A549 (cell line): ENCODE measurements at regions not wholly inside any gene's neighbourhood (a gene's known extent, or its start where the extent isn't known, plus 50 kb on each side); places are given as distances from the start of the nearest gene placed in this dataset.

Experiments
- ATAC-seq, 2 experiments: fragments of 200-7000 bp in 1 of 2; fragments of >200 bp in 1 of 2; cut with Nextera tagmentation in 1 of 2; cut with Tn5 transposase in 1 of 2; 3 replicates each; pipeline versions ENCODE4 v1.8.0 to v1.9.1; 2018 to 2020; ENCODE audit warnings: mild to moderate bottlenecking in 1 of 2, moderate library complexity in 1 of 2
- CTCF ChIA-PET: fragments of 300-600 bp; sonication (Branson Sonifier 250); formaldehyde crosslinking; extraction: SDS; loops from one replicate; lab custom pipeline; 2021; ENCODE audit warnings: antibody characterized with exemption, inconsistent platforms; lab: Yijun Ruan, JAX
- POLR2A ChIA-PET: fragments of 350-600 bp; formaldehyde crosslinking; extraction: SDS; loops from one replicate; lab custom pipeline; 2021; ENCODE audit warnings: antibody characterized with exemption, inconsistent platforms; lab: Yijun Ruan, JAX
- DNase-seq, 2 experiments: peaks; one replicate each; pipeline versions ENCODE4 v3.0.0 to v3.0.0-alpha.2; 2011 to 2016; ENCODE audit warnings: low read depth in 1 of 2, low spot score in 1 of 2
- FAIRE-seq: peaks from 2 replicates; lab custom pipeline; 2011; peaks lifted over from hg19 to GRCh38; lab: Jason Lieb, UNC
- H3K27ac ChIP-seq, 2 experiments: fragments of >200 bp; sonication (Bioruptor Twin); formaldehyde crosslinking; 3 replicates each; pipeline ENCODE4 v1.5.1; 2016 to 2017
- H3K4me1 ChIP-seq: fragments of >200 bp; sonication (Bioruptor Twin); formaldehyde crosslinking; 3 replicates; pipeline ENCODE4 v1.6.1; 2016
- H3K4me2 ChIP-seq: fragments of >200 bp; sonication (Bioruptor Twin); formaldehyde crosslinking; 3 replicates; pipeline ENCODE4 v1.6.1; 2016
- H3K4me3 ChIP-seq: fragments of >200 bp; sonication (Bioruptor Twin); formaldehyde crosslinking; 3 replicates; pipeline ENCODE4 v1.5.1; 2016
- H3K9me3 ChIP-seq: fragments of >200 bp; sonication (Bioruptor Twin); formaldehyde crosslinking; 3 replicates; pipeline ENCODE4 v1.6.1; 2016
- BHLHE40 ChIP-seq: IDR thresholded peaks from 2 replicates; pipeline ENCODE4 v1.6.1; 2012; ENCODE audit warnings: low read depth, low read length, inconsistent platforms
- CEBPB ChIP-seq, 2 experiments: fragments of >200 bp in 1 of 2; sonication (Bioruptor Twin) in 1 of 2; formaldehyde crosslinking in 1 of 2; IDR thresholded peaks; 2 replicates each; pipeline ENCODE4 v1.6.1; 2012 to 2016
- CHD4 ChIP-seq: fragments of 200-600 bp; sonication (generic); IDR thresholded peaks from 2 replicates; pipeline ENCODE4 v1.6.1; 2016; ENCODE audit warnings: antibody characterized with exemption, mild to moderate bottlenecking, borderline replicate concordance
- EHF ChIP-seq: fragments of 250-450 bp; sonication (Bioruptor Pico); IDR thresholded peaks from 2 replicates; pipeline ENCODE4 v1.5.0; 2020; ENCODE audit warnings: mild to moderate bottlenecking
- EHMT2 ChIP-seq: fragments of 200-600 bp; sonication (generic); IDR thresholded peaks from 2 replicates; pipeline ENCODE4 v1.6.1; 2016; ENCODE audit warnings: antibody characterized with exemption, low read depth, mild to moderate bottlenecking, moderate library complexity
- EP300 ChIP-seq, 2 experiments: fragments of >200 bp; sonication (Bioruptor Twin); formaldehyde crosslinking; IDR thresholded peaks; 2 replicates in 1 of 2; 3 replicates in 1 of 2; pipeline ENCODE4 v1.6.1; 2016 to 2017
- FOSL2 ChIP-seq, 2 experiments: fragments of 450-650 bp in 1 of 2; fragments of >200 bp in 1 of 2; sonication (Bioruptor Twin) in 1 of 2; formaldehyde crosslinking; IDR thresholded peaks; 2 replicates each; pipeline versions ENCODE4 v1.5.0 to v1.6.1; 2016 to 2020; ENCODE audit warnings: mild to moderate bottlenecking in 1 of 2, moderate library complexity in 1 of 2
- FOXS1 ChIP-seq: fragments of 250-450 bp; sonication (Bioruptor Pico); IDR thresholded peaks from 2 replicates; pipeline ENCODE4 v1.5.0; 2020; ENCODE audit warnings: mild to moderate bottlenecking, moderate library complexity
- GATA3 ChIP-seq: IDR thresholded peaks from 2 replicates; pipeline ENCODE4 v1.6.1; 2012; ENCODE audit warnings: borderline replicate concordance
- HOXB5 ChIP-seq: fragments of 250-450 bp; sonication (Bioruptor Pico); IDR thresholded peaks from 2 replicates; pipeline ENCODE4 v1.5.0; 2020; ENCODE audit warnings: mild to moderate bottlenecking, moderate library complexity
- KDM1A ChIP-seq: fragments of 200-600 bp; sonication (generic); IDR thresholded peaks from 2 replicates; pipeline ENCODE4 v1.6.1; 2016; ENCODE audit warnings: low read depth, mild to moderate bottlenecking
- KDM5A ChIP-seq: fragments of 200-600 bp; sonication (generic); IDR thresholded peaks from 2 replicates; pipeline ENCODE4 v1.6.1; 2016; ENCODE audit warnings: antibody characterized with exemption, mild to moderate bottlenecking
- MAFK ChIP-seq: fragments of 450-650 bp; IDR thresholded peaks from 2 replicates; pipeline ENCODE4 v1.6.1; 2014; ENCODE audit not compliant: partially characterized antibody
- MAZ ChIP-seq: fragments of 150-350 bp; IDR thresholded peaks from 2 replicates; pipeline ENCODE4 v1.6.1; 2014; ENCODE audit warnings: antibody characterized with exemption, low read depth, low read length, borderline replicate concordance
- NFE2L2 ChIP-seq: fragments of 150-350 bp; conservative IDR thresholded peaks from 2 replicates; pipeline ENCODE4 v1.6.1; 2014; ENCODE audit warnings: low read length
- NPAS2 ChIP-seq: fragments of 250-450 bp; sonication (Bioruptor Pico); IDR thresholded peaks from 2 replicates; pipeline ENCODE4 v1.8.0; 2022; ENCODE audit warnings: mild to moderate bottlenecking, moderate library complexity, borderline replicate concordance
- NR3C1 ChIP-seq: fragments of >200 bp; sonication (Bioruptor Twin); formaldehyde crosslinking; IDR thresholded peaks from 3 replicates; pipeline ENCODE4 v1.6.1; 2017
- POLR2AphosphoS2 ChIP-seq: conservative IDR thresholded peaks from 2 replicates; pipeline ENCODE4 v1.6.1; 2012; ENCODE audit warnings: low read length, improper control_type of control experiment, inconsistent platforms
- RAD21 ChIP-seq, 2 experiments: fragments of >200 bp in 1 of 2; sonication (Bioruptor Twin) in 1 of 2; formaldehyde crosslinking in 1 of 2; IDR thresholded peaks in 1 of 2; conservative IDR thresholded peaks in 1 of 2; 2 replicates in 1 of 2; 3 replicates in 1 of 2; pipeline ENCODE4 v1.6.1; 2012 to 2018; ENCODE audit warnings: inconsistent platforms in 1 of 2
- RARB ChIP-seq: fragments of 250-450 bp; sonication (Bioruptor Pico); IDR thresholded peaks from 2 replicates; pipeline ENCODE4 v1.8.0; 2021; ENCODE audit warnings: mild to moderate bottlenecking, moderate library complexity
- RCOR1 ChIP-seq: fragments of 150-350 bp; IDR thresholded peaks from 2 replicates; pipeline ENCODE4 v1.6.1; 2014; ENCODE audit warnings: antibody characterized with exemption, low read length, low read depth
- SMC3 ChIP-seq: fragments of >200 bp; sonication (Bioruptor Twin); formaldehyde crosslinking; IDR thresholded peaks from 3 replicates; pipeline ENCODE4 v1.6.1; 2018; ENCODE audit warnings: inconsistent platforms
- TFCP2L1 ChIP-seq: fragments of 250-450 bp; sonication (Bioruptor Pico); IDR thresholded peaks from 2 replicates; pipeline ENCODE4 v1.5.0; 2021; ENCODE audit warnings: mild to moderate bottlenecking
- WGBS: methylation state at CpG from one replicate; pipeline ENCODE4 v1.1.6; 2017; ENCODE audit errors: missing lambda C conversion rate; 5-methylcytosine and 5-hydroxymethylcytosine counted together
- TF ChIP-seq, protein P1 (sequence below): fragments of >200 bp; sonication (Bioruptor Twin); formaldehyde crosslinking; IDR thresholded peaks from 3 replicates; pipeline ENCODE4 v1.6.1; 2016
- TF ChIP-seq, protein P2 (sequence below): fragments of >200 bp; sonication (Bioruptor Twin); formaldehyde crosslinking; IDR thresholded peaks from 3 replicates; pipeline ENCODE4 v1.5.1; 2016
- TF ChIP-seq, protein P3 (sequence below): fragments of >200 bp; sonication (Bioruptor Twin); formaldehyde crosslinking; IDR thresholded peaks from 2 replicates; pipeline ENCODE4 v1.6.1; 2016
- TF ChIP-seq, protein P4 (sequence below): fragments of 200-600 bp; sonication (generic); IDR thresholded peaks from 2 replicates; pipeline ENCODE4 v1.6.1; 2016; ENCODE audit warnings: antibody characterized with exemption, mild to moderate bottlenecking, moderate library complexity

DNA sequence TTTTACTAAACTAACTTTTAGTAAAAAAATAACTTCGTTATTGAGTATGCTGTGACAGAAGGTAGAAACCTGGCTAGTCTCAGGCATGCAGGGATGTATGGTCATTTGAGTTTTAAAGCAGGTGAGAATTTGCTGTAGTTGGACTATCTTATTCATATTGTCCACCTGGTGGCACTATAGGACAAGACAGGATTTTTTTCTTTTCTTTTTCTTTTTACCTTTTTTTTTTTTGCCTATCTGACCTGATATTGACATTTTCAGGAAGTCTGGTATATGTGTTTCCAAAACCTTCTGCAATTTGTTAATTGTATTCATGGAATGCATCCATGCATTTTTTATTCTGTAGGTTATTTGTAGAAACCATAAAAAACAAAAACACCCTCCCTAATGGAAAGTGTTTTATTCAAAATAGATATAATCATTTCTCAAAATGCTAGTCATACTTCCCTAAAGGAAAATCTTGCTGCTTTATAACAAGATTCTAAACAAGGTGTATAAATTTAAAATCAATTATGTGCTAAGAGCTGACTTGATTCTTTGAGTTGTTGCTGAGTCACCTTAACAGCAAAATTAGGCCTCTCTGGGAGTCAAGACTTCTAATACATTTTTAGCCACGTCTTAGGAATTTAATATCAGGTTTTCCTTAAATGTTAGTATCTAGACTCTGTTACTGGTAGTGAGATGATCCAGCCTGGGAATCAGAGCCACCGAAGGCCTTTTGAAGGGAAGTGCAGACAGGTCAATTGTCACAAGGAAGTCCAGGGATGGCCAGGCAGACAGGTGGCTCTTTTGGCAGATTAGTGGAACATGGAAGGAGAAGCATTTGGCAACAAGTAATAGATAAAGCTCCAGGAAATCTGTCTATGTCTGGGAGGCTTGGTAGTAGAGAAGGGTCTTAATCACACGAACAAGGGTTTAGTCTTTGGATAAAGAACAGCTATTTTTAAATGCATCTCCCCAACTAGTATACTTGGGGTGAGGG is 201.3 kb upstream of the GNPDA2 start (continued):
- peak; percentile 90 for TF ChIP-seq MAFK
- no peak for TF ChIP-seq EHMT2
- no peak for TF ChIP-seq EP300 (IDR thresholded peaks at IDR 0.05)
- TF ChIP-seq CEBPB (IDR thresholded peaks at IDR 0.05): no peak
- TF ChIP-seq MAZ: no peak
- TF ChIP-seq GATA3: no peak
- TF ChIP-seq POLR2AphosphoS2: no peak
- TF ChIP-seq TFCP2L1: no peak
- no peak for TF ChIP-seq NFE2L2
- TF ChIP-seq, all 56 proteins: peak for 3

DNA sequence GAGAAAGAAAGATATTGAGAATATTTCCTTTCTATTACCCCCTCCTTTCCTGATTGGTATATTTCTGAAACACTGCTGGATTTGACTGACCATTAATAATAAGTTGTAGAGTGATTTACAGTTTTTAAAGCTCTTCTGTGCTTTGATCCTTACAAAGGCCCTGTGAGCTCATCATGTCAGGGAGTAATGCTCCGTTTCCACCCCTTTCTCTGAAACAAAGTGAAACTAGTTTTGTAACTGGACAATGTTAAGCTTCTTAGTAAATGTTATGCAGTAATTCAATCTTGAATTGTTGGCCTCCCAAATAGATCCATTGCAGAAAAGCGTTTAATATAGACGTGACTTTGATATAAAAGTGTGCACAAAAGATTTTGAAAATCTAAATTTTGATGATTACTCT is 190.1 kb upstream of the GNPDA2 start:
- Histone ChIP-seq H3K4me3 (no peak overlapping the region), H3K27ac (no peak overlapping the region), H3K9me3 (no peaks in the 10 kb centered on the region), H3K4me1 (no peaks in the 10 kb centered on the region), H3K4me2 (0 out of 3 replicates have a peak overlapping the region, but pooled peaks have one; percentile 28)
- POLR2A ChIA-PET: no interaction called here
- 2% methylated on average over 3 of the region's 3 CpGs for WGBS
- no peak for FAIRE-seq
- CTCF ChIA-PET: no interaction called here
- TF ChIP-seq BHLHE40: no peak
- TF ChIP-seq SMC3: no peak
- no peak for TF ChIP-seq NFE2L2
- TF ChIP-seq EHF (CRISPR knock-in tag): no peak
- TF ChIP-seq RARB (CRISPR knock-in tag): no peak
- TF ChIP-seq RCOR1: no peak
- TF ChIP-seq KDM1A: no peak
- no peak for TF ChIP-seq FOXS1 (CRISPR knock-in tag)
- TF ChIP-seq CHD4: no peak
- TF ChIP-seq, protein P1, sequence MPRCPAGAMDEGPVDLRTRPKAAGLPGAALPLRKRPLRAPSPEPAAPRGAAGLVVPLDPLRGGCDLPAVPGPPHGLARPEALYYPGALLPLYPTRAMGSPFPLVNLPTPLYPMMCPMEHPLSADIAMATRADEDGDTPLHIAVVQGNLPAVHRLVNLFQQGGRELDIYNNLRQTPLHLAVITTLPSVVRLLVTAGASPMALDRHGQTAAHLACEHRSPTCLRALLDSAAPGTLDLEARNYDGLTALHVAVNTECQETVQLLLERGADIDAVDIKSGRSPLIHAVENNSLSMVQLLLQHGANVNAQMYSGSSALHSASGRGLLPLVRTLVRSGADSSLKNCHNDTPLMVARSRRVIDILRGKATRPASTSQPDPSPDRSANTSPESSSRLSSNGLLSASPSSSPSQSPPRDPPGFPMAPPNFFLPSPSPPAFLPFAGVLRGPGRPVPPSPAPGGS: no peak
- no peak for TF ChIP-seq NPAS2 (CRISPR knock-in tag)
- no peak for ATAC-seq
- DNase-seq: peak in 1 of 2 experiments; percentile 2

DNA sequence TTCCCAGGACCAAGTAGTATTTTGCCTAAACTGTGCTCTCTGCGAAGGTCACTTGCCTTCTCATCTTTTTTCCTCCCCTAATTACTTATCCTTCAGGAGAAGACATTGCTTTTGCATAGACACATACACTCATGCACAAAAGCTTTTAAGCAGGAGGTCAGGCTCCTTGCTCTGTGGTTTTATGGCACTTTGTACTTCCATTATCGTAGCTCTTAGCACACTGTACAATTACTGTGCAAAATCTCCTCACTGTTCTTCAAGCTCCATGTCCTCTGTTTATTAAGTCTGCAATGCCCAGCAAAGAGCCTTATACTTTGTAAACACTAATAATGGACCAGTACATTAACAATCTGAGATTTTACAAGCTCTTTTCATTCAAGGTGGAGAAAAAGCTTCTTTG is 188.4 kb upstream of the GNPDA2 start:
- TF ChIP-seq FOSL2 (IDR thresholded peaks at IDR 0.05) (no peak), FOSL2 (CRISPR knock-in tag; IDR thresholded peaks at IDR 0.05) (no peak), CHD4 (no peak), HOXB5 (CRISPR knock-in tag) (no peak), EP300 (IDR thresholded peaks at IDR 0.05) (no peak), RAD21 (conservative IDR thresholded peaks at IDR 0.05 in 1 of 2, IDR thresholded peaks at IDR 0.05 in 1 of 2) (no peak), SMC3 (no peak), FOXS1 (CRISPR knock-in tag) (no peak), NR3C1 (no peak), KDM5A (no peak)
- TF ChIP-seq, protein P2, sequence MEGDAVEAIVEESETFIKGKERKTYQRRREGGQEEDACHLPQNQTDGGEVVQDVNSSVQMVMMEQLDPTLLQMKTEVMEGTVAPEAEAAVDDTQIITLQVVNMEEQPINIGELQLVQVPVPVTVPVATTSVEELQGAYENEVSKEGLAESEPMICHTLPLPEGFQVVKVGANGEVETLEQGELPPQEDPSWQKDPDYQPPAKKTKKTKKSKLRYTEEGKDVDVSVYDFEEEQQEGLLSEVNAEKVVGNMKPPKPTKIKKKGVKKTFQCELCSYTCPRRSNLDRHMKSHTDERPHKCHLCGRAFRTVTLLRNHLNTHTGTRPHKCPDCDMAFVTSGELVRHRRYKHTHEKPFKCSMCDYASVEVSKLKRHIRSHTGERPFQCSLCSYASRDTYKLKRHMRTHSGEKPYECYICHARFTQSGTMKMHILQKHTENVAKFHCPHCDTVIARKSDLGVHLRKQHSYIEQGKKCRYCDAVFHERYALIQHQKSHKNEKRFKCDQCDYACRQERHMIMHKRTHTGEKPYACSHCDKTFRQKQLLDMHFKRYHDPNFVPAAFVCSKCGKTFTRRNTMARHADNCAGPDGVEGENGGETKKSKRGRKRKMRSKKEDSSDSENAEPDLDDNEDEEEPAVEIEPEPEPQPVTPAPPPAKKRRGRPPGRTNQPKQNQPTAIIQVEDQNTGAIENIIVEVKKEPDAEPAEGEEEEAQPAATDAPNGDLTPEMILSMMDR: no peak
- TF ChIP-seq, protein P3, sequence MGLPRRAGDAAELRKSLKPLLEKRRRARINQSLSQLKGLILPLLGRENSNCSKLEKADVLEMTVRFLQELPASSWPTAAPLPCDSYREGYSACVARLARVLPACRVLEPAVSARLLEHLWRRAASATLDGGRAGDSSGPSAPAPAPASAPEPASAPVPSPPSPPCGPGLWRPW: no peak
- TF ChIP-seq, protein P4, sequence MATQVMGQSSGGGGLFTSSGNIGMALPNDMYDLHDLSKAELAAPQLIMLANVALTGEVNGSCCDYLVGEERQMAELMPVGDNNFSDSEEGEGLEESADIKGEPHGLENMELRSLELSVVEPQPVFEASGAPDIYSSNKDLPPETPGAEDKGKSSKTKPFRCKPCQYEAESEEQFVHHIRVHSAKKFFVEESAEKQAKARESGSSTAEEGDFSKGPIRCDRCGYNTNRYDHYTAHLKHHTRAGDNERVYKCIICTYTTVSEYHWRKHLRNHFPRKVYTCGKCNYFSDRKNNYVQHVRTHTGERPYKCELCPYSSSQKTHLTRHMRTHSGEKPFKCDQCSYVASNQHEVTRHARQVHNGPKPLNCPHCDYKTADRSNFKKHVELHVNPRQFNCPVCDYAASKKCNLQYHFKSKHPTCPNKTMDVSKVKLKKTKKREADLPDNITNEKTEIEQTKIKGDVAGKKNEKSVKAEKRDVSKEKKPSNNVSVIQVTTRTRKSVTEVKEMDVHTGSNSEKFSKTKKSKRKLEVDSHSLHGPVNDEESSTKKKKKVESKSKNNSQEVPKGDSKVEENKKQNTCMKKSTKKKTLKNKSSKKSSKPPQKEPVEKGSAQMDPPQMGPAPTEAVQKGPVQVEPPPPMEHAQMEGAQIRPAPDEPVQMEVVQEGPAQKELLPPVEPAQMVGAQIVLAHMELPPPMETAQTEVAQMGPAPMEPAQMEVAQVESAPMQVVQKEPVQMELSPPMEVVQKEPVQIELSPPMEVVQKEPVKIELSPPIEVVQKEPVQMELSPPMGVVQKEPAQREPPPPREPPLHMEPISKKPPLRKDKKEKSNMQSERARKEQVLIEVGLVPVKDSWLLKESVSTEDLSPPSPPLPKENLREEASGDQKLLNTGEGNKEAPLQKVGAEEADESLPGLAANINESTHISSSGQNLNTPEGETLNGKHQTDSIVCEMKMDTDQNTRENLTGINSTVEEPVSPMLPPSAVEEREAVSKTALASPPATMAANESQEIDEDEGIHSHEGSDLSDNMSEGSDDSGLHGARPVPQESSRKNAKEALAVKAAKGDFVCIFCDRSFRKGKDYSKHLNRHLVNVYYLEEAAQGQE: no peak
- TF ChIP-seq, all 56 proteins: peak for 0
- H3K4me3 ChIP-seq: no peak overlapping the region
- DNase-seq (no peak), ATAC-seq (no peak), FAIRE-seq (no peak)
- WGBS: 25% methylated on average over 2 of the region's 2 CpGs
- no peaks in the 10 kb centered on the region for H3K4me1 ChIP-seq
- H3K27ac ChIP-seq: no peak overlapping the region
- ChIA-PET CTCF (no interaction called here), POLR2A (no interaction called here)
- no peaks in the 10 kb centered on the region for H3K9me3 ChIP-seq
- H3K4me2 ChIP-seq: no peak overlapping the region
